MCF 10A (cell line): ENCODE measurements at regions not wholly inside any gene's neighbourhood (a gene's known extent, or its start where the extent isn't known, plus 50 kb on each side); places are given as distances from the start of the nearest gene placed in this dataset.

ENCODE experiments used
- BruUV-seq: library from RNA; stranded (reverse); fragments of 400-500 nt; replicated peaks from 2 replicates; lab custom pipeline; 2021; lab: Mats Ljungman, UMichigan
- CTCF ChIA-PET: fragments of 300-600 bp; sonication (Branson Sonifier 250); formaldehyde crosslinking; extraction: SDS; loops from one replicate; lab custom pipeline; 2021; ENCODE audit warnings: antibody characterized with exemption, inconsistent platforms; lab: Yijun Ruan, JAX
- POLR2A ChIA-PET: fragments of 300-600, 350-650 bp; sonication (Branson Sonifier 250); formaldehyde crosslinking; extraction: SDS; loops from one replicate; lab custom pipeline; 2020; ENCODE audit warnings: antibody characterized with exemption, inconsistent platforms; lab: Yijun Ruan, JAX
- DNase-seq: peaks from one replicate; pipeline ENCODE4 v3.0.0-alpha.2; 2018; ENCODE audit not compliant: unreplicated experiment
- H3K27ac Mint-ChIP-seq: one replicate; pipeline ENCODE4 v1.8.0; 2022; ENCODE audit warnings: mild to moderate bottlenecking, low read depth, mixed read lengths; ENCODE audit not compliant: unreplicated experiment
- H3K27me3 Mint-ChIP-seq: one replicate; pipeline ENCODE4 v1.8.0; 2022; ENCODE audit warnings: mixed read lengths; ENCODE audit not compliant: insufficient read depth, unreplicated experiment
- H3K36me3 Mint-ChIP-seq: one replicate; pipeline ENCODE4 v1.8.0; 2022; ENCODE audit warnings: mild to moderate bottlenecking, moderate library complexity, mixed read lengths; ENCODE audit not compliant: insufficient read depth, unreplicated experiment
- H3K4me1 Mint-ChIP-seq: one replicate; pipeline ENCODE4 v1.8.0; 2022; ENCODE audit warnings: mixed read lengths; ENCODE audit not compliant: insufficient read depth, unreplicated experiment
- H3K4me3 Mint-ChIP-seq: one replicate; pipeline ENCODE4 v1.8.0; 2022; ENCODE audit warnings: mild to moderate bottlenecking, moderate library complexity, mixed read lengths; ENCODE audit not compliant: unreplicated experiment
- H3K9me3 Mint-ChIP-seq: one replicate; pipeline ENCODE4 v1.8.0; 2022; ENCODE audit warnings: mixed read lengths; ENCODE audit not compliant: unreplicated experiment
- intact Hi-C: fragments of 100-400 bp; cut with micrococcal nuclease; formaldehyde crosslinking; loops from 2 replicates; pipeline ENCODE4 v1.14.1; 2022
- TF ChIP-seq, protein P1 (sequence below): fragments of 200-600 bp; IDR thresholded peaks from one replicate; pipeline ENCODE4 v1.8.0; 2022; ENCODE audit warnings: antibody characterized with exemption, mild to moderate bottlenecking; ENCODE audit not compliant: unreplicated experiment

DNA sequence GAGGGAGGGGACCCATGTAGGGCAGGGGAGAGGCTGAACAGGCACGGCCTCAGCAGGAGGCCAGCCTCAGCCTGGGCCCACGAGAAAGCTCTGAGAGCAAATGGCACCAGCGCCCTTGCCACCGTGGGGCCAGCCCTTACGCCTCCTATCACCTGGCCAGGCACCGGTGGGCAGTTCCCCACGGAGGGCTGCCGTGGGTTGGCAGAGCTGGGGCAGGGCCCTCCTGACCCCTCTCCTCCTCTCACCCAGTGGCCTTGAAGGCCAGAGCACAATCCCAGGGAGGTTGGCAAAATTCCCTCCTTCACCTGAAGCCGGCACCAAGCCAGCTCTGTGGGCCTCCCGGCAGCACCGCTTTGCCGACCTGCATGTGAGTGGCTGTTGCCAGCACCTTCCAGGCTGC, 53.1 kb upstream of the ENPP7 start:
- BruUV-seq = no TSS peak
- Mint-ChIP-seq H3K27me3 (peaks cover 53% of the 10 kb centered on the region), H3K4me1 (no peaks in the 10 kb centered on the region), H3K27ac (no peak overlapping the region), H3K36me3 (peaks cover 9% of the 10 kb centered on the region), H3K4me3 (no peak overlapping the region), H3K9me3 (peaks cover 11% of the 10 kb centered on the region)
- TF ChIP-seq, protein P1, sequence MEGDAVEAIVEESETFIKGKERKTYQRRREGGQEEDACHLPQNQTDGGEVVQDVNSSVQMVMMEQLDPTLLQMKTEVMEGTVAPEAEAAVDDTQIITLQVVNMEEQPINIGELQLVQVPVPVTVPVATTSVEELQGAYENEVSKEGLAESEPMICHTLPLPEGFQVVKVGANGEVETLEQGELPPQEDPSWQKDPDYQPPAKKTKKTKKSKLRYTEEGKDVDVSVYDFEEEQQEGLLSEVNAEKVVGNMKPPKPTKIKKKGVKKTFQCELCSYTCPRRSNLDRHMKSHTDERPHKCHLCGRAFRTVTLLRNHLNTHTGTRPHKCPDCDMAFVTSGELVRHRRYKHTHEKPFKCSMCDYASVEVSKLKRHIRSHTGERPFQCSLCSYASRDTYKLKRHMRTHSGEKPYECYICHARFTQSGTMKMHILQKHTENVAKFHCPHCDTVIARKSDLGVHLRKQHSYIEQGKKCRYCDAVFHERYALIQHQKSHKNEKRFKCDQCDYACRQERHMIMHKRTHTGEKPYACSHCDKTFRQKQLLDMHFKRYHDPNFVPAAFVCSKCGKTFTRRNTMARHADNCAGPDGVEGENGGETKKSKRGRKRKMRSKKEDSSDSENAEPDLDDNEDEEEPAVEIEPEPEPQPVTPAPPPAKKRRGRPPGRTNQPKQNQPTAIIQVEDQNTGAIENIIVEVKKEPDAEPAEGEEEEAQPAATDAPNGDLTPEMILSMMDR = no peak
- intact Hi-C loops = no loop called here
- ChIA-PET CTCF (no interaction called here), POLR2A (no interaction called here)
- DNase-seq = no peak

DNA sequence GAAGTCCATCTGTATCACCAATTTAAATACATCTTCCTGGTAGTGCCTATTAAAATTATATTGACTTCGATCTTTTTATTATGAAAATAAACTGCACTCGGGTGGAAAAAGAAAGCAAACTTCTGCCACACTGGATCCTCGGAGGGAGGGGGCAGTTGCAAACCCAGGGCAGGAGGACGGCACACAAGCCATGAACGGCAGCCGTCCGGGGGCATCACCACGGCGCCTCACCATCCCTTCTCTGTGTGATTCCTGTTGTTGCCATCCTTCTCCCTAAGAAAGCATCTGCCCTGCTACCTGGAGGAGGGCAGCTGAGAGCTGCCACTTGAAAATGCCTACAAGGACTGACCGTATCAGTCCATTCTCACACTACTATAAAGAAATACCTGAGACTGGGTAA, 53.9 kb upstream of the ENPP7 start:
- Mint-ChIP-seq H3K4me3 (no peak overlapping the region), H3K9me3 (peaks cover 11% of the 10 kb centered on the region), H3K27me3 (peaks cover 45% of the 10 kb centered on the region), H3K36me3 (peaks cover 9% of the 10 kb centered on the region), H3K27ac (no peak overlapping the region), H3K4me1 (no peaks in the 10 kb centered on the region)
- DNase-seq = no peak
- CTCF ChIA-PET = no interaction called here
- TF ChIP-seq, protein P1 = no peak
- intact Hi-C loops = no loop called here
- BruUV-seq = no TSS peak
- POLR2A ChIA-PET = no interaction called here

DNA sequence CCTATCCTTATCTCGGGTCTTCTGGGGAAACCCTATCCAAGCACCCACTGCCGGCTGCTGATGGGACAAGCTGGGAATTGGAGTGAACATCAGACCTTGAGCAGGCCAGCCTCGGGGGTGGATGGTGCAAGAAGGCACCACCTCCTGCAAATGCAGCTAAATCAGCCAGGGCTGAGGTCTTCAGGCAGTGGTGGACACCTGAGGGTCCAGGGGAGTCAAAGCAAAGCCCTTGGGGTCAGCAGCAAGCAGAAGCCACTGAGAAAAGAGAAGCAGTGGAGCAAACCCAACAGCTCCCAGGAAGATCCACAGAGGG, 55.4 kb upstream of the ENPP7 start:
- BruUV-seq = no TSS peak
- peaks cover 11% of the 10 kb centered on the region for H3K9me3 Mint-ChIP-seq
- no peak overlapping the region for H3K4me3 Mint-ChIP-seq
- CTCF ChIA-PET = no interaction called here
- intact Hi-C loops = no loop called here
- H3K27ac Mint-ChIP-seq = no peak overlapping the region
- no peaks in the 10 kb centered on the region for H3K4me1 Mint-ChIP-seq
- TF ChIP-seq, protein P1 = no peak
- H3K36me3 Mint-ChIP-seq = peaks cover 9% of the 10 kb centered on the region
- POLR2A ChIA-PET = no interaction called here
- H3K27me3 Mint-ChIP-seq = peaks cover 42% of the 10 kb centered on the region
- no peak for DNase-seq

DNA sequence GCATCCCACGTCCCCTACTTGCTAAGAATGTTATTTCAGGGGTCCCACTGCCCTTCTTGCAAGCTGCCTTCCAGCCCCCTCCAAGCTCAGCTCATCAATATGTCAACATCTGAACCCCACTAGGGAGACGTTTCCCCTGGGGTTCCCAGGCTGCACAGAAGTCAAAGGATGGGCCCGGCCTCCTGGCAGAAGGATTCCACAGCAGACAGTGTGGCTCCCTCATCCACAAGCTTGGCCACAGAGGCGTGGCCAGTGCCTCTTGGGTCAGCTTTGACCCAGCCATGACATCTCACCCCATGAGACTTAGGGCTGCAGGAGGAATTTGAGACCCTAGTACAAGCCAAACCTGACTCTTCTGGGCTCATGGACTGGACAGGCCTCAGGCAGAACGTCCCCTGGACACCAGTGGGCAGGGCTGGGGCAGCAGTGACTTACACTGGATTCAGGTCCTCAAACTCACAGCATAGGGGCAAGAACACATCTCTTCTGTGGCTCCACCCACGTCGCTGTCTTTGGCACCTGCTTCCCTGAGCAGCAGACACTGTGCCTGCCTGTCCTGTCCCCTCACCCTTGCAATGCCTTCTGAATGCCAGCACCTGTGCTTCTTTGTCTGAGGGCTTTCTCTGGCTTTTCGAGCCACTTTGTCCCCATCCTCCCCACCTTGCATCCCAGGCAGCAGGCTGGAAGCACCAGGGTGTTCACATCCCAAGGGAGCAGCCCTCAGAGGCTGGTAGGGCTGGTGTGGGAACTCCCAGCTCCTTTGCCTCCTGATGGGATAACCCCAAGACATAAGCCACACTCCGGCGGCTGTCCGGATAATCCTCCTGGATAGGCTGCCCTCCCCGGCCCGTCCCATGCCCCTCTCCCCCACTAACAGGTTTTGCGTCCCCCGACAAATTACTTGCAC, 56.0 kb upstream of the ENPP7 start:
- DNase-seq = no peak
- no TSS peak for BruUV-seq
- Mint-ChIP-seq H3K36me3 (peaks cover 5% of the 10 kb centered on the region), H3K4me3 (no peak overlapping the region), H3K4me1 (no peaks in the 10 kb centered on the region), H3K27ac (no peak overlapping the region), H3K27me3 (peaks cover 42% of the 10 kb centered on the region), H3K9me3 (peaks cover 11% of the 10 kb centered on the region)
- ChIA-PET POLR2A (no interaction called here), CTCF (no interaction called here)
- intact Hi-C loops = no loop called here
- TF ChIP-seq, protein P1 = no peak
